Fibroblast of the conjunctiva (primary cell): ENCODE measurements at regions not wholly inside any gene's neighbourhood (a gene's known extent, or its start where the extent isn't known, plus 50 kb on each side); places are given as distances from the start of the nearest gene placed in this dataset.
A peak's percentile ranks its signal among the peaks of the same experiment; 100 is the strongest.
"Not testable (repeated sequence)": the region's sequence is repeated elsewhere in the genome, so short reads cannot be mapped to it uniquely, and the experiment has no call there.

ENCODE experiments used
- DNase-seq: peaks from one replicate; pipeline ENCODE4 v3.0.0-alpha.2; 2010; ENCODE audit warnings: low read depth

DNA sequence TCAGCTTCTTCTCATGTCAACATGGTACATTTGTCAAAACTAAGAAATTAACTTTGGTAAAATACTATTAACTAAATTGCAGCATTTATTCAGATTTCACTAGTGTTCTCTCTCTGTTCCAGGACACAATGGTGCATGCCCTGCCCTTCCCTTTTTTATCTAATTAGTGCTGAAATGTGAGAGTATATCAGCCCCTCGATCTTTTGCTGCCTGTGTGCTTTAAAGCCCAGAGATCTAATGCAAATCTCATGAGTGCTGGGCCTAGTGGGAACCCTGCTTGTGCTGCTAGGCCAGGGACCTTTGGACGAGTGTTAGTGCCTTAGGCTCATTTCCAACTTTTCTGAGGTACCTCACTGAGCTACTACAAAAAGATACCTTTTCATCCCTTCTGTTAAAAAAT, 221.1 kb upstream of the EDNRB start:
- DNase-seq: no peak

DNA sequence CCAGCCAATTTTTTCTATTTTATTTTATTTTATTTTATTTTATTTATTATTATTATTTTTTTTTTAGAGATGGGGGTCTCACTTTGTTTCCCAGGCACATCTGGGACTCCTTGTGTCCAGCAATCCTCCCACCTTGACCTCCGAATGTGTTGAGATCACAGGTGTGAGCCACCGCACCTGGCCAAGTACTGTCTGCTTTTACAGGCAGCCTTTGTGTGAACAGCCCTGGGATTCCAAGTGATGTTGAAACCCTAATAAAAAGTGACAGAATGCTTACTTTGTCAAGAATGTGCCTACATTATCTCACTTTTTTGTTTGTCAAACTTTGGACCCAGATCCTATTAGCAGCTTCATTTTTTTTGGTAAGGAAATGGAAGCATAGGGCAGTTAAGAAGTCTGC, 220.1 kb upstream of the EDNRB start:
- DNase-seq: no peak

DNA sequence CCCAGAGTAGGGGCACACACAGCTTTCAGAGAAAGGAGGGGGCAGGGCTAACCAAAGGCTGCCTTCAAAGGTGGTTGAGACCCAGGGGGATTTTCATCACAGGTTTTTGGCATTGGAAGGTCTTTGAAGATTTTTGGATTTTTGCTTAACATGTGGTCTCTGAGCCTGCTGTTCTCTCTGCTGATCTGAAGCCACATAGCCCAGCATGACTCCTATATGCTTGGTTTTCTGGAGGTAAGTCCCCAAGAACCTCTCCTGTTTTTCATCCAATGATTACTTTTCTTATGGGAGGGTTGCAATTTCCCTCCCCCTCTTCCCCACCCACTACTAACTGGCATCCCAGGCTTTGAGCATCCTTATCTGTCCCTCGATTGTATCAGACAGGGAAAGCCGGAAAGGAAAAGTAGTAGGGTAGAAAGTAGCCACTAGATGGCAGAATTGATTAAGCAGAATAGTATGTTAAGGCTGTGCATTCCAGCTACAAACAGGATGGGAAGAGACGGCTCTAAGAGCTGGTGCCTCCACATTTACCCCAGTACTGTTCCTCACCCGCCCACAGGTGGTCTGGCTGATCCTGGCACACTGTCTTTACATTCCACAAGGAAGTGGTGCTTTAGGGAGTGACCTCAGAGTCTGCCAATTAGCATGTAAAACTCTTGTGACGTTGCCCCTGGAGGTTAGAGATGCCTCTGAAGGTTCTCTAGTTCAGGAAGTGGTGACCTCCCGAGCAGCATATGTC, 218.9 kb upstream of the EDNRB start:
- peak; percentile 37 for DNase-seq

DNA sequence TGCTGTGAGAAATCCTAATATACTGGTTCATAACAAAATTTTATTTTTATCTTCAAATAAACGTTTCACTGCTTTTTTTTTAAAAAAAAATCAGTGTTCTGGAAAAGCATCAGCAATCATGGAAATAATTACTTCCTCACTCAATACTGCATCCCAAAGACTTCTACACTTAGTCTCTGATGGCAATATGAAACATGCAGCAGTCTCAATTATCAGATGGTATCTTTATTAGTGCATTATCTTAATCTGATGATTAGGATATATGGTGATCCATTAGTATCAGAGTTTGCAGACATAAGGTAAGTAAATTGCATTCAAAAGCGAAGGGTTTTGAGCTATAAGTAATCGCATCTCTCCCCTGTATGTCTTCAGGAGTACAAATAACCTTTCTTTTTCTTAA, 218.3 kb upstream of the EDNRB start:
- DNase-seq: no peak

DNA sequence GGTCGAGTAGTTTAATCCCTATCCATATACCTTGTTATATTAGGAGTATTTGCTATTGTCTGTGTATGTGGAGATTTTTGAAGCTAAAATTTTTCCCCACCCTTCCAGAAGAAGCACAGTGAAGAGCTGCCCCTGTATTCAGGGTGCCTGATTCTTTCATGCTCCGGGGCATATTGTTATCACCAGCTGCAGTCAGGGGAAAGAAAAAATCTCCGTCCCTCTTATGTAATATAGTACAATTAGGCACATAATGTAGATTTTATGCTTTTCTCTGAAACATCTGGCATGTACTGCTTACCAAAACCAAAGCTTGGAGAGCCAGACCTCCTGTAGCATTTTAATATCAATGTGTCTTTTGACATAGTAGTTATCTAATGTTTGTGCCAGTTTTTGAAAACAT, 214.9 kb upstream of the EDNRB start:
- no peak for DNase-seq

DNA sequence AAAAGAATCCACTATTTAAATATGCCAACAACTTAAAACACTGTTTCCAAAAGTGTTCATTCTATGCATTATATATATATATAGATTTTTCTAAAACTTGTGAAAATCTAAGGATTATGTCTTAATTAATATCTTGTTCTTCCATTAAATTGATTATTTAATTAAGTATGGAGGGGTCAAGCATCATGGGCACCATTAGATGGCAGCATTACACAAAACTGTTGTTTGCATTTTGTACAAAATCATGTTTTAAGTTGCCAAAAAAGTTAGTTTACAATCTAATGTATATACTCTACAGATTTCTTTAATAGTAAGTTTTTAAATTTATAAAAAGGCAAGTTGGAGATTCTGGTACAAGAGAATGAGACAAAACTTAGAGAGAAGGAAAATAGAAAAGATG, 213.2 kb upstream of the EDNRB start:
- DNase-seq: no peak

DNA sequence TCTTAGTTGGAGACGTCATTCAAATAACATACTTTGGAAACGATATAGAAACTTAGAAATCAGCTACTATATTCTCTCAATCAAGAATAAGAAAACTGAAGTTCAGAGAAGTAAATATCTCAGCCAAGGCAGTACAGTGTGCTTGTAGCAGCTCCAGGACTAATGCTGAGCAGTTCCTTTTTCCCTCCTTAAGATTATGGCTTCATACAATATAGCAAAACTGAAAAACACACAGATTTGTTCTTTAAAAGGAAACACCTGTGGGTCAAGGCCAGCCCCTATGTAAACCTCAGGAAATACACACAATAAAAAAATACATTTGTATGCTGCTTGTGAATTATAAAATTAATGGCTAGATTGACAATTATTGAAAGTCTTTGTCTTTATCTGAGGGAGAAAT, 212.7 kb upstream of the EDNRB start:
- DNase-seq: no peak

DNA sequence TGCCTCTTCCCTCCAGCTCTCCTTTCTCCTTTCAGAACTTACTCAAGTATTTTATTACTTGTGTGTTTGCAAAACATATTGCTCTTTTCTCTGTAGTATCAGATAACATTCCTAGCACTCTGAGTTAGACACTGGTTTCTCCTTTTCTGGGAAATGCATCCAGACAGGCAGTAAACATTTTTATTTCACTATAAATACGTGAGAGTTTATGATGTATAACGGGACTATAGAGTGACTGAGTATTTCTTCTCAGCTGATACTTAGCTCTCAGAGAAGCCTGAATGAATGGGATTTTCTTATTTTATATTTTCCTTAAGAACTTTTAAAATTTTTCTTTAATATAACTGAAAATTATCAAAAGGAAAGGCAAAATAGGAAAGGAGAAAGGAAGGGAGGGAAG, 211.2 kb upstream of the EDNRB start:
- DNase-seq: no peak

DNA sequence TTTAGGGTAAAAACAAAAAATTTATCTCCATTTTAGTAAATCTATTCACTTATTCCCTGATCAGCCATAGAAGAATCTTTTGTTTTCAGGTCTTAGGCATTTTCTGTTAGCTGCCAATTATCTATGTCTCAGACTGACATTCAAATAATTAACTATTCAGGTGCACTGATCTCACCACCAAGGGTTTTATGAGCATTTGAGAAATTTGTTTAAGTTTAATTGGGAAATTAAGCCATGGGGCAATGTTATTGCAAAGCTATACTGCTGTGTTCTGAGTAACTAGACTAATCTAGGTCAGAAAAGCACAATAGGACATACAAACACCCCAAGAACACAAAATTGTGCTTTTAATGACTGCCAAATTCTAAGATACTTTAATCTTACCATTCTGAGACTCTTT, 210.7 kb upstream of the EDNRB start:
- no peak for DNase-seq

DNA sequence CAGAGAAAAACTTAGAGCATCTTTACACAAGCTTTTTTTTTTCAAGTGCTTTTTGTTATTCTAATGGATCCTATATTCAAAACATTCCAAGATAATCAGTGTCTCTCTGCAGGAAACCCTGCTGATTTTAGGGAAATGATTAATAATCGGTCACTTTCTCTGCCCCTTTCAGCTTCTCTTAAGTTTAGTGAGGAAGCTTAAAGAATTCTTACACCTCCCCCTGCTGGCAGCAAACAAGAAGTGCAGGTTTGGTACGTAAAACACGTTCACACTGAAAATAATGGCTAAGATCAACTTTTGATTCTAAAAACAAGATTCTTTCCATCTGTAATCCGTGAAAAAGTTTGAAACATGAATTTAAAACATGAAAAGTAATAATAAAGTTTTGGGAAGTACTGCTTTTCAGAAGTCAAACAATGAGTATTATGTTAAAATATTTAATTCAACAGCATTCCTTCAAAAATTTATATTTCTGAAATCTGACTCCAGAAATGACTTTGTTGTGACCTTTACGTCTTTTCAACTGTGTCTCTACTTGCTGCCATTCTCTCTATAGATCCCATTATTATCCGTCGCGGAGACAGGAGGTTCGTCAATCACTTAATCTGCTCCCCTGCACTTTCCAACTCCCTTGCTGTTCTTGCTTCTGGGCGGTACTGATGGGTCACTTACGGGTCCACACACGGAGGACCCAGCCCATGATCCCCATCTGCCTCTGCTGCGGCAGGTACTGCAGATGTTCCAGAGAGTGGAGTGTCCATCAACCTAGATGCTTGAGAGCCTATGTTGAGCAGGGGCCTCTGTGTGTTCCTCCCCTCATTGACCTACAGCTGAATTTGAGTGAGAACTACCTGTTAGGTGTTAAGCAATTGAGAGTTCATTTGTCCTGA, 203.1 kb upstream of the EDNRB start:
- peak; percentile 51 for DNase-seq

DNA sequence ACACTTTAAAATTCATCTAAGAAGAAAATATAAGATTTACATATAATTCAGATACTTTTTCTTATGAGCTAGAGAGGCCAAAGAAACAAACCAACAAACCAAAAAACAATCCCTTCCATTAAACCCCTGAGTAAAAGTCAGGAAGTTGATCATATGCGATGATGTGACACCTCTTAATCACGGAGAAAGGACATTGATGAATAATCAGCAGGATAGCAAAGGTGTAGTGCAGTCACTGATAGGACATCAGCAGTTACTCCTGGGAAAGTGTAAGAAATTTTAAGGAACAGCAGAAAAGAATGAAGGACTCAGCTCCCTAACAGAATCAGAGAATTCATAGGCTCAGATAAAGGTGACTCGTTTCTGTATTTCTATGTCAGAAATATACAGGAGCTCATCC, 202.4 kb upstream of the EDNRB start:
- no peak for DNase-seq

DNA sequence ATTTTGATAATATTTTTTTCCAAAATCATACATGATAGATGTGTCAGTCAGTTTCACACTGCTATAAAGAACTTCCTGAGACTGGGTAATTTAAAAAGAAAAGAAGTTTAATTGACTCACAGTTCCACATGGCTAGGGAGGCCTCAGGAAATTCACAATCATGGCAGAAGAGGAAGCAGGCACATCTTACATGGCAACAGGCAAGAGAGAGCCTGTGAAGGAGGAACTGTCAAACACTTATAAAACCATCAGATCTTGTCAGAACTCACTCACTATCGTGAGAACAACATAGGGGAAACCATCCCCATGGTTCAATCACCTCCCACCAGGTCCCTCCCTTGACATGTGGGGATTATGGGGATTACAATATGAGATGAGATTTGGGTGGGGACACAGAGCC, 201.5 kb upstream of the EDNRB start:
- not testable (repeated sequence) for DNase-seq

DNA sequence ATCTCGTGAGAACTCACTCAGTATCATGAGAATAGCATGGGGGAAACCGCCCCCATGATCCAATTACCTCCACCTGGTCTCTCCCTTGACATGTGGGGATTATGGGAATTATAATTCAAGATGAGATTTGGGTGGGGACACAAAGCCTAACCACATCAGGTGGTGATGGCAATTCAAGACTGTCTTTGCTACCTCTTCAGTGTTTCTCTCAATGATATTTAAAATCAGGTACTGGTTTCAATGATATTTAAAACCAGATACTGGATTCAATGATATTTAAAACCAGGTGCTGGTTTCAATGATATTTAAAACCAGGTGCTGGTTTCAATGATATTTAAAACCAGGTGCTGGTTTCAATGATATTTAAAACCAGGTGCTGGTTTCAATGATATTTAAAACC, 198.4 kb upstream of the EDNRB start:
- DNase-seq: not testable (repeated sequence)

DNA sequence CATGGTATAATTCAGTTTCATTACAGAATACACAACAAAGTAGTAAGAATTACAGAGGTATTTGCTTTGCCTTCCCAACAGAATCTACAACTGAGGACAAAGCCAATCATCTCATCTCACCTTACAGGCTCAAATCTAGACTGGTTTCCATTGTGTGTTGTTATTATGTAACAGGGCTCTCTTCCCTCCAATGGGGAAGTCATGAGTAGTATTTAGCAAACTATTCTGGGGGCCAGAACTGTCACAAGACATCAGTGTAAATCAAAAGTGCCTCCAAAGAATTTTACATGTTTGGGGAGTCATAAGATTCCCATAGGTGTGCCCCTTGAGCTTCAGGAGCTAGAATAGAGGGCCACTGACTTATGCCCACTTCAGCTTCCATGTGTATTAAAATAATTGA, 187.0 kb upstream of the EDNRB start:
- DNase-seq: no peak

DNA sequence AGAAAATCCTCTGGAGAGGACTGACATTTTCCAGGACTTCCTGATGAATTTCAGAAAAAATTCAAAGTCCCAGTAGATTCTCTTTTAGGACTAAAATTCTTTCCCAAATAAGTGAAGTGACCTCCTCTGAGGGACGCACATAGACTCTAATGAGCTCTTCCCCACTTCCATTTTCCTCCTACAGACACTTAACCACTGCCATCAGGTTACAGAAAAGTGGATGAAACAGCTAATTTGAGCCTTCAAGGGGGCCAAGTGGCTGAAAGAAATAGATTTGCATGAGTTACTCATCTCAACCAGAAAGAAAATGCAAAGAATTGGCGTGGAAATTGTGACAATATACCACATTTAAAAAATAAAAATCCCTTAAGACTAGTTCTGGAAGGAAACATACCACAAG, 185.3 kb upstream of the EDNRB start:
- DNase-seq: no peak

DNA sequence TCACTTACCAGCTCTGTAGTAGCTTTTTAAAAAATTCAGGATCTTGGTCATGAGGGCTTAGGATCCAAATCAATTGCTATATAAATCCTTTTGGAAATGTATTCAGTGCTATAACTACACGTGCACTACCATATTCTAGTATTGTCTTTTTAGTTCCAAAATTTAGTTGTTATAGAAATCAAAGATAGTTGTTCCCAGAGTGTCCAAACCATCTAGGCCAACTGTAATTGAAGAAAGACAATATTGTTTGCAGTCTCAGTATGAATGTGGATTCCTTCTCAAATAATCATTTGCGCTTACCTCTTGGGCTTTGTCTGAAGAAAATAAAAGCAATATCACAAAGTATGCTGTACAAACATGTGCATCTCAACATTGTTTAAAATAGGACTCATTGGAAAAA, 184.1 kb upstream of the EDNRB start:
- DNase-seq: no peak

DNA sequence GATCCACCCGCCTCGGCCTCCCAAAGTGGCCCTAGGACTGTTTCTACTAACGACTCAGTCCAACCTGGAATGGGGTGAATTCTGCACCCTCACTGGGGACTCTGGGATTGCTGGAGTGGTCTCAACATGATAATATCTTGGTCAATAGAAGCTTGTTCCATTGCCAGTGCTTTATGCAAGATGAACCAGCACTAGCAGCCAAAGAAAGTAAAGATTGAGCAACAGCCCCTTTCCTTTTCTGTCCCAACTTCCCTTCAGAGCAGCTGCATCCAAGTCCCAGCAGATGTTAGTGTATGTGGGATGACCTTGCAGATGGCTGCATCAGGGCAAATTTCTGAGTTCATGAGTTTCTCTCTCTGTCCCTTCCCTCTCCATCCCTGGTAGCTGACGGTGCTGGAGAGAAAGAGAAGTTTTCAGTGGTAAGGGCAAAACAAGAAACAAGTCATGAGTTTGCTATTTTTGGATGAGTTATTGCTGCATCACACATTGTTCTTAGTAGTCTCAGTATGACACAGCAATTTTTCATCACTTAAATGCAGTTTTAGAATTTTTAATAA, 183.6 kb upstream of the EDNRB start:
- DNase-seq: peak; percentile 61

DNA sequence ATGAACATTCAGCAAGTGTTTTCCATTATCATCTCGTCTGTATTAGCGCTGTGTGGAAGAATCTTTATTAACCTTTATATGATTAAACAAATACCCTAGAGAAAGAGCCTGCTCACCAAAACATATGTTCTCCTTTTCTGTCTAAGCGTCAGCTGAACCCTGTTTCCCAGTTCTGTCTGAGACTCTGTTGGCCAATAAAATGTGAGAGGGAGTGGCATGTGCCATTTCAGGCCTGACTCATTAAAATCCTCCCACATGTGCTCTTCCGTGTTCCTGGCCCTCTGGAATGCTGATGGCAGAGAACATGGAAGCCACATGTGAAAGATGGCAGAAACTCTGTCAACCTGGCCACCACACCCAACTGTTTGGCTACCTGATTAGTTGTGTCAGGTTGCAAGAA, 181.9 kb upstream of the EDNRB start:
- DNase-seq: no peak

DNA sequence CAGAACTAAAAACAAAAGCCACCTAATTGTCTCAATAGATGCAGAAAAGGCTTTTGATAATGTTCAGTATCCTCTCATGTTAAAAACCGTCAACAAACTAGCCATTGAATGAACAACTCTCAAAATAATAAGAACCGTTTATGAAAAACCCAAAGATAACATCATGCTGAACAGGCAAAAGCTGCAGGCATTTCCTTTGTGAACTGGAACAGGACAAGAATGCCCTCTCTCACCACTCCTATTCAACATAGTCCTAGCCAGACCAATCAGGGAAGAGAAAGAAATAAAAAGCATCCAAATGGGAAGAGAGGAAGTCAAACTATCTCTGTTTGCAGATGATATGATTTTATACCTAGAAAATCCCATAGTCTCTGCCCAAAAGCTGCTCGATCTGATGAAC, 179.6 kb upstream of the EDNRB start:
- no peak for DNase-seq

DNA sequence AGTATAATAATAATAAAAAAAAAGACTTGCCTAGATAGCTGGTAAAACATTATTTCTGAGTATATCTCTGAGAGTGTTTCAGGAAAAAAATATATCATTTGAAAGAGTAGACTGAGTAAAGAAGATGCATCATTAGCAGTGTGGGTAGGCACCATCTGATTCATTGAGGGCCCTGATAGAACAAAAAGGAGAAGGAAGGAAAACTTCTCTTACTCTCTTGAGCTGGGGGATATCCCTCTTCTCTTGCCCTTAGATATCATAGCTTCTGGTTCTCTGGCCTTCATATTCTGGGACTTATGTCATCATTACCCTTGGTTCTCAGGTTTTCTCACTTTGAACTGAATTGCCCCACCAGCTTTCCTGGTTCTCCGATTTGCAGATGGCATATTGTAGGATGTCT, 177.6 kb upstream of the EDNRB start:
- no peak for DNase-seq

DNA sequence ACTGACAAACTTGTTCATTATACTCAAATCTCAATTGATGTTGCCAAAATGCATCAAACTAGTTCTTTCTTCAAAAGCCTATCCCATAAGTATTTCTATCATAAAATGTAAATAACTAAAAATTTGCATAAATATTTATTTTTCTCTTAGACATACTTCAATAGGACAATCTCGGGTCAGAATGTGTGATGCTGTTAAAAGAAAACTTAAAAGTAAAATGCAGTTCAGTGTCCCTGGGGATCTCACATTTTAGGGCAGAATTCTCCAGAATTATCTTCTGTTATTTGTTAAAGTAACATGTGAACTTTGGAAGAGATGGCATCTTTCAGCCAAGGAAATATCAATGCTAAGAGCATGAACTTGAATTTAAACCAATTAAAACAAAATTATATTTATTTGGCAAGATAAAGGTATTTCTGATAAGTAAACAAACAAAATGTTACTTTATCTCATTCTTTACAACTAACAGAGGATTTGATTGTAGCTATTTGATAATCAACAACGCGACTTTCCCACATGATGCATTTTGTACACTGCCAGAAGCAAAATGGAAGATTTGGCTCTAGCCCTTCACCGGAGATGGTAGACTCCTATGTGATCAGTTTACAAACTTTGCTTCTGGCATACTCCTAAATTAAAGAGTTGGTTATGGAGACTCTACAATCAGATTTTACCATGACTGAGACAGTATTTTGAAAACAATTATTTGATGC, 169.5 kb upstream of the EDNRB start:
- no peak for DNase-seq

DNA sequence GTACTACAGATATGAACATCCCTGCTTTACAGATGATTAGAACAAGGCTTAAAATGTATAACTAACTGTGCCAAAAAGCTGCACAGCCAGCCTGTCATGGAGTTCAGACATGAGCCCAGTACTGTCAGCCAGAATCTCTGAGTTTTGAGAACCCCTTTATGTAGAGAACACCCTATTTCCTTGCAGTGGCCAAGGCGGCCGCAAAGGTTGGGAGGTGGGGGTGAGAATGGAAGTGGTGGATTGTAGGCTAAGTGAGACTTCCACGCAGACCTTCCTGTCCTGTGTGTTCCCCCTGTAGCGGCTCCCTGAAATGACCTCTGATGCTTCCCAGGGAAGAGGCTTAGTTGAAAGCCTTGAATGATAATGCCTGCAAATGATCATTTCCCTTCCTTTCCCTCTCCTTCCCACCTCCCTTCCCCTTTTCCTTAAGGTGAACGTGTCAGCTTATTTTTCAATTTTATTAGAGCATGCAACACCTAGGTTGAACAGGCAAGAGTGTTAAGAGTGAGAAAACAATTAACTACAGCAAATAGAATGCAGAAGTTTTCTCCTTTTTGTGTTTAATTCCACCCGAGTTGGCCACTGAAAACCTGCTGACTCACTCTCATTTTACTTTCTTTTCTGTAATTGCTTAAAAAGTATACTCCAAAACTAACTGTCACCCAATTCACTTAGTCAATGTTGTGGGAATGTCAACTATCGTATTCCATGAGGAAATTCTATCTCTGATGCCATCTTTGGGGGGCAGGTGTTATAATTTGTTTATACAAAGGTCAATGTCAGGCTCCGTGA, 167.0 kb upstream of the EDNRB start:
- DNase-seq: no peak
